HepG2 (cell line): ENCODE measurements at regions not wholly inside any gene's neighbourhood (a gene's known extent, or its start where the extent isn't known, plus 50 kb on each side); places are given as distances from the start of the nearest gene placed in this dataset.

ENCODE experiments used
- ATAC-seq: fragments of 200-7000 bp; cut with Tn5 transposase; 3 replicates; pipeline ENCODE4 v1.9.1; 2020; ENCODE audit warnings: mild to moderate bottlenecking, moderate library complexity
- BruUV-seq: library from RNA; stranded (reverse); fragments of 400-500 nt; replicated peaks from 2 replicates; lab custom pipeline; 2021; lab: Mats Ljungman, UMichigan
- CTCF ChIA-PET: fragments of 300-600 bp; formaldehyde crosslinking; extraction: SDS; loops from one replicate; lab custom pipeline; 2021; ENCODE audit warnings: low total read pairs, inconsistent platforms, low intra/inter-chr PET ratio; lab: Yijun Ruan, JAX
- POLR2A ChIA-PET: fragments of 350-600 bp; sonication (Branson Sonifier 250); formaldehyde crosslinking; loops from one replicate; lab custom pipeline; 2020; ENCODE audit warnings: antibody characterized with exemption, inconsistent platforms; lab: Yijun Ruan, JAX
- DNase-seq: peaks from one replicate; pipeline ENCODE4 v3.0.0-alpha.2; 2015; ENCODE audit warnings: low spot score
- FAIRE-seq: peaks from 3 replicates; lab custom pipeline; 2011; peaks lifted over from hg19 to GRCh38; lab: Jason Lieb, UNC
- H2AFZ ChIP-seq: one replicate; pipeline ENCODE4 v1.6.1; 2011; ENCODE audit warnings: low read length, inconsistent platforms
- H3K27ac ChIP-seq: fragments of 300-600 bp; 3 replicates; pipeline ENCODE4 v1.8.0; 2011; ENCODE audit warnings: mixed run types, mild to moderate bottlenecking, mixed read lengths, low read length, inconsistent platforms; ENCODE audit not compliant: insufficient read depth; ENCODE audit errors: extremely low read length
- H3K27me3 ChIP-seq, 2 experiments: fragments of 200-600 bp in 1 of 2; 2 replicates in 1 of 2; 3 replicates in 1 of 2; pipeline versions ENCODE4 v1.6.0 to v1.8.0; 2011; ENCODE audit warnings: low read length in 2 of 2, mild to moderate bottlenecking in 2 of 2, moderate library complexity in 2 of 2, inconsistent platforms in 1 of 2; ENCODE audit not compliant: insufficient read depth in 2 of 2, control insufficient read depth in 1 of 2
- H3K36me3 ChIP-seq, 2 experiments: fragments of 200-600 bp in 1 of 2; replicated peaks in 1 of 2; 2 replicates in 1 of 2; 3 replicates in 1 of 2; pipeline versions ENCODE4 v1.5.1 to v1.8.0; 2011; ENCODE audit warnings: low read length in 2 of 2, inconsistent platforms in 1 of 2; ENCODE audit not compliant: insufficient read depth in 2 of 2, control insufficient read depth in 1 of 2
- H3K4me1 ChIP-seq: 2 replicates; pipeline ENCODE4 v1.5.1; 2012; ENCODE audit warnings: low read length, inconsistent platforms; ENCODE audit not compliant: insufficient read depth
- H3K4me2 ChIP-seq: 2 replicates; pipeline ENCODE4 v1.6.0; 2011; ENCODE audit warnings: low read depth, low read length, inconsistent platforms
- H3K4me3 ChIP-seq, 3 experiments: fragments of 200-600 bp in 1 of 3; sonication (generic), shearing (Covaris generic) in 1 of 3; replicated peaks in 1 of 3; 2 replicates each; pipeline ENCODE4 v1.5.1; 2011 to 2016; ENCODE audit warnings: low read length in 3 of 3, inconsistent platforms in 2 of 3, low read depth in 2 of 3, mild to moderate bottlenecking in 2 of 3, control low read depth in 1 of 3, mixed read lengths in 1 of 3; ENCODE audit not compliant: insufficient read depth in 1 of 3
- H3K79me2 ChIP-seq: one replicate; pipeline ENCODE4 v1.6.1; 2011; ENCODE audit warnings: low read length, inconsistent platforms; ENCODE audit not compliant: insufficient read depth
- H3K9ac ChIP-seq: 2 replicates; pipeline ENCODE4 v1.6.0; 2011; ENCODE audit warnings: mild to moderate bottlenecking, low read depth, low read length, inconsistent platforms; ENCODE audit not compliant: insufficient read depth
- H3K9me3 ChIP-seq: 2 replicates; pipeline ENCODE4 v1.5.1; 2012; ENCODE audit warnings: mild to moderate bottlenecking, low read length
- H4K20me1 ChIP-seq: 2 replicates; pipeline ENCODE4 v1.6.0; 2011; ENCODE audit warnings: inconsistent platforms, mild to moderate bottlenecking, low read length, moderate library complexity; ENCODE audit not compliant: insufficient read depth
- ATRX ChIP-seq: sonication (generic); formaldehyde crosslinking; IDR thresholded peaks from 2 replicates; pipeline ENCODE4 v1.4.0; 2020; ENCODE audit warnings: missing genetic modification reagents, borderline replicate concordance
- CENPX ChIP-seq: sonication (generic); formaldehyde crosslinking; IDR thresholded peaks from 2 replicates; pipeline ENCODE4 v1.9.0; 2021; ENCODE audit warnings: mild to moderate bottlenecking, missing genetic modification reagents, moderate library complexity
- CHCHD3 ChIP-seq: sonication (generic); formaldehyde crosslinking; IDR thresholded peaks from 2 replicates; pipeline ENCODE4 v1.8.0; 2022; ENCODE audit warnings: mild to moderate bottlenecking, missing genetic modification reagents, moderate library complexity
- FOXK1 ChIP-seq: sonication (generic); formaldehyde crosslinking; IDR thresholded peaks from 2 replicates; pipeline ENCODE4 v1.4.0; 2020; ENCODE audit warnings: low read depth, missing genetic modification reagents, borderline replicate concordance
- GABPA ChIP-seq, 2 experiments: IDR thresholded peaks; 2 replicates each; pipeline ENCODE4 v1.6.1; 2011 to 2016; ENCODE audit warnings: low read depth in 2 of 2, low read length in 1 of 2, missing biosample characterization in 1 of 2, missing genetic modification characterization in 1 of 2
- KDM6A ChIP-seq: IDR thresholded peaks from 2 replicates; pipeline ENCODE4 v1.6.1; 2016; ENCODE audit warnings: low read depth
- KLF9 ChIP-seq: IDR thresholded peaks from 2 replicates; pipeline ENCODE4 v1.6.1; 2016; ENCODE audit warnings: low read depth
- LCORL ChIP-seq, 2 experiments: fragments of 450-650 bp in 1 of 2; sonication (generic) in 1 of 2; formaldehyde crosslinking in 1 of 2; IDR thresholded peaks; 2 replicates each; pipeline versions ENCODE4 v1.5.0 to v1.6.1; 2017 to 2020; ENCODE audit warnings: antibody characterized with exemption in 1 of 2, missing genetic modification reagents in 1 of 2
- MIER2 ChIP-seq: IDR thresholded peaks from 2 replicates; pipeline ENCODE4 v1.6.1; 2016; ENCODE audit warnings: missing biosample characterization, missing genetic modification reagents
- XRCC5 ChIP-seq: fragments of 200-400 bp; formaldehyde crosslinking; optimal IDR thresholded peaks from 2 replicates; pipeline ENCODE3; 2017; ENCODE audit warnings: mild to moderate bottlenecking, low read length
- ZKSCAN5 ChIP-seq: sonication (generic); formaldehyde crosslinking; IDR thresholded peaks from 2 replicates; pipeline ENCODE4 v1.5.1; 2020; ENCODE audit warnings: mild to moderate bottlenecking, missing genetic modification reagents
- ZNF138 ChIP-seq: sonication (generic); formaldehyde crosslinking; IDR thresholded peaks from 2 replicates; pipeline ENCODE4 v1.5.0; 2020; ENCODE audit warnings: mild to moderate bottlenecking, low read depth, missing genetic modification reagents
- ZNF180 ChIP-seq: sonication (generic); formaldehyde crosslinking; IDR thresholded peaks from 2 replicates; pipeline ENCODE4 v1.4.0; 2020; ENCODE audit warnings: low read depth, missing genetic modification reagents, borderline replicate concordance
- ZNF607 ChIP-seq: sonication (generic); formaldehyde crosslinking; IDR thresholded peaks from 2 replicates; pipeline ENCODE4 v1.5.1; 2020; ENCODE audit warnings: missing genetic modification reagents, mild to moderate bottlenecking, borderline replicate concordance
- ZNF644 ChIP-seq: IDR thresholded peaks from 2 replicates; pipeline ENCODE4 v1.6.1; 2016; ENCODE audit warnings: low read depth
- WGBS: methylation state at CpG from one replicate; pipeline ENCODE4 v1.1.6; 2017; ENCODE audit warnings: low lambda C conversion rate; 5-methylcytosine and 5-hydroxymethylcytosine counted together
- in situ Hi-C: cut with HindIII; loops from 2 replicates; pipeline ENCODE4 v1.10.0; 2017; ENCODE audit warnings: low pct_unique_long_range_greater_than_20kb; ENCODE audit not compliant: extremely low pct_ligation_motif_present
- intact Hi-C: fragments of 100-400 bp; cut with micrococcal nuclease; formaldehyde crosslinking; loops from one replicate; pipeline ENCODE4 v1.10.0; 2022; ENCODE audit not compliant: unreplicated experiment
- TF ChIP-seq, protein P1 (sequence below): sonication (generic); formaldehyde crosslinking; IDR thresholded peaks from 2 replicates; pipeline ENCODE4 v1.5.0; 2020; ENCODE audit warnings: mild to moderate bottlenecking, missing genetic modification reagents
- TF ChIP-seq, protein P2 (sequence below): IDR thresholded peaks from 2 replicates; pipeline ENCODE4 v1.6.1; 2016; ENCODE audit warnings: missing genetic modification reagents, missing compliant biosample characterization
- TF ChIP-seq, protein P3 (sequence below): sonication (generic); formaldehyde crosslinking; IDR thresholded peaks from 2 replicates; pipeline ENCODE4 v1.4.0; 2020; ENCODE audit warnings: low read depth, mild to moderate bottlenecking, missing genetic modification reagents

DNA sequence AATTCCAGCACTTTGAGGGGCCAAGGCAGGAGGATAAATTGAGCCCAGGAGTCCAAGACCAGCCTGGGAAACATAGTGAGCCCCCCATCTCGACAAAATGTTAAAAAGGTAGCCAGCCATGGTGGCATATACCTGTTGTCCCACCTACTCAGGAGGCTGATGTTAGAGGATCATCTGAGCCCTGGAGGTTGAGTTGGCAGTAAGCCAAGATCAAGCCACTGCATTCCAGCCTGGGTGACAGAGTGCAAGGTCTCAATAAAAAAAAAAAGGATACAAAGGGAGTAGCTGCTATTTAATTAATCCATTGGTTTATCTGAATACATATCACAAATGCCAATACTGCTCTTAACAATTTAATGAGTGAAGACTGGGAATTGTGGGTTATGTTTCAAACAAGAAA, 327.8 kb downstream of the CPS1 start:
- no peak for ATAC-seq
- no peaks in the 10 kb centered on the region for H3K79me2 ChIP-seq
- BruUV-seq: no TSS peak
- TF ChIP-seq GABPA (IDR thresholded peaks at IDR 0.05; ENCODE audit: low read depth, low read length): no peak
- no peak for TF ChIP-seq GABPA (CRISPR knock-in tag; IDR thresholded peaks at IDR 0.05; ENCODE audit: low read depth)
- peak; percentile 70 for TF ChIP-seq LCORL (IDR thresholded peaks at IDR 0.05)
- no peak for TF ChIP-seq LCORL (CRISPR knock-in tag; IDR thresholded peaks at IDR 0.05)
- TF ChIP-seq, protein P1, sequence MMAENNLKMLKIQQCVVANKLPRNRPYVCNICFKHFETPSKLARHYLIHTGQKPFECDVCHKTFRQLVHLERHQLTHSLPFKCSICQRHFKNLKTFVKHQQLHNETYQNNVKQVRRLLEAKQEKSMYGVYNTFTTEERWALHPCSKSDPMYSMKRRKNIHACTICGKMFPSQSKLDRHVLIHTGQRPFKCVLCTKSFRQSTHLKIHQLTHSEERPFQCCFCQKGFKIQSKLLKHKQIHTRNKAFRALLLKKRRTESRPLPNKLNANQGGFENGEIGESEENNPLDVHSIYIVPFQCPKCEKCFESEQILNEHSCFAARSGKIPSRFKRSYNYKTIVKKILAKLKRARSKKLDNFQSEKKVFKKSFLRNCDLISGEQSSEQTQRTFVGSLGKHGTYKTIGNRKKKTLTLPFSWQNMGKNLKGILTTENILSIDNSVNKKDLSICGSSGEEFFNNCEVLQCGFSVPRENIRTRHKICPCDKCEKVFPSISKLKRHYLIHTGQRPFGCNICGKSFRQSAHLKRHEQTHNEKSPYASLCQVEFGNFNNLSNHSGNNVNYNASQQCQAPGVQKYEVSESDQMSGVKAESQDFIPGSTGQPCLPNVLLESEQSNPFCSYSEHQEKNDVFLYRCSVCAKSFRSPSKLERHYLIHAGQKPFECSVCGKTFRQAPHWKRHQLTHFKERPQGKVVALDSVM (CRISPR knock-in tag): peak; percentile 46; the same call in 1 of the 2 replicates
- no peak overlapping the region for H3K4me2 ChIP-seq
- ChIA-PET POLR2A (no interaction called here), CTCF (no interaction called here)
- H4K20me1 ChIP-seq: no peaks in the 10 kb centered on the region
- intact Hi-C loops (no loop called here), in situ Hi-C loops (no loop called here)
- no peaks in the 10 kb centered on the region for H3K4me1 ChIP-seq
- H3K9me3 ChIP-seq: no peaks in the 10 kb centered on the region
- H3K4me3 ChIP-seq: no peak overlapping the region
- WGBS: 0% methylated on average over 1 of the region's 1 CpG
- no peak for FAIRE-seq
- no peak overlapping the region for H3K27ac ChIP-seq
- H3K9ac ChIP-seq: no peak overlapping the region
- H3K27me3 ChIP-seq: no peaks in the 10 kb centered on the region
- H2AFZ ChIP-seq: no peak overlapping the region
- no peak for DNase-seq
- H3K36me3 ChIP-seq: no peaks in the 10 kb centered on the region

DNA sequence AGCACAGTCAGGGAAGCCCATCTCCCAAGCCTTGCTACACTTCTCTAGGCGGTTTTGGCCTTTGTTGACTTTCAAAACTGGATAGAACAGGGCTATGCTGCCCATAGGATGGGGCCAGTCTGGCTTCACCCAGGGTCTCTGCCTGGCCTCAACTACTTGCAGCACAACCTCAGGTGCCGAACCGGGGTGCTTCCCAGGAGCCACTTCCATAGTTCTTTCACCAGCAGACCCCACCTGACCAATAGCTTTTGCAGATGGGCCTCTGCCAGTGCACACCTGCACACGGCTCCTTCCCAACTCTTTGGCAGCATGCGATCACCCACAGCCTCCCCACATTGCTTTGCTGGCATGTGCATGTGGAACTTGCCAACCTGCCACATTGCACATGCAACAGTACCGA, 331.6 kb downstream of the CPS1 start:
- Histone ChIP-seq H3K27me3 (no peaks in the 10 kb centered on the region; a peak in 1 of 5 replicates), H3K4me2 (no peak overlapping the region), H3K4me3 (no peak overlapping the region), H3K9ac (no peak overlapping the region), H2AFZ (no peak overlapping the region), H4K20me1 (no peaks in the 10 kb centered on the region), H3K79me2 (no peaks in the 10 kb centered on the region), H3K36me3 (no peaks in the 10 kb centered on the region), H3K4me1 (no peaks in the 10 kb centered on the region), H3K27ac (no peak overlapping the region), H3K9me3 (peaks cover 4% of the 10 kb centered on the region; the same call in 1 of the 2 replicates)
- intact Hi-C loops (no loop called here), in situ Hi-C loops (no loop called here)
- ChIA-PET CTCF (no interaction called here), POLR2A (interaction anchor here (0.7 kb wide), 1 partner anchor 8 kb away, joined by 4 read pairs; no protein-coding TSS in a partner anchor)
- no peak for FAIRE-seq
- no peak for ATAC-seq
- DNase-seq: no peak
- BruUV-seq: no TSS peak
- WGBS: 6% methylated on average over 3 of the region's 6 CpGs
- no peak for TF ChIP-seq XRCC5
- TF ChIP-seq ATRX: no peak
- no peak for TF ChIP-seq MIER2 (CRISPR knock-in tag)
- no peak for TF ChIP-seq FOXK1 (CRISPR knock-in tag)
- no peak for TF ChIP-seq ZKSCAN5 (CRISPR knock-in tag)
- TF ChIP-seq, protein P2, sequence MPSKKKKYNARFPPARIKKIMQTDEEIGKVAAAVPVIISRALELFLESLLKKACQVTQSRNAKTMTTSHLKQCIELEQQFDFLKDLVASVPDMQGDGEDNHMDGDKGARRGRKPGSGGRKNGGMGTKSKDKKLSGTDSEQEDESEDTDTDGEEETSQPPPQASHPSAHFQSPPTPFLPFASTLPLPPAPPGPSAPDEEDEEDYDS (CRISPR knock-in tag): no peak
- TF ChIP-seq KLF9 (CRISPR knock-in tag): no peak
- no peak for TF ChIP-seq ZNF607
- no peak for TF ChIP-seq CHCHD3 (CRISPR knock-in tag)
- TF ChIP-seq, protein P3, sequence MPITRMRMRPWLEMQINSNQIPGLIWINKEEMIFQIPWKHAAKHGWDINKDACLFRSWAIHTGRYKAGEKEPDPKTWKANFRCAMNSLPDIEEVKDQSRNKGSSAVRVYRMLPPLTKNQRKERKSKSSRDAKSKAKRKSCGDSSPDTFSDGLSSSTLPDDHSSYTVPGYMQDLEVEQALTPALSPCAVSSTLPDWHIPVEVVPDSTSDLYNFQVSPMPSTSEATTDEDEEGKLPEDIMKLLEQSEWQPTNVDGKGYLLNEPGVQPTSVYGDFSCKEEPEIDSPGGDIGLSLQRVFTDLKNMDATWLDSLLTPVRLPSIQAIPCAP (CRISPR knock-in tag): no peak
- no peak for TF ChIP-seq ZNF180
- no peak for TF ChIP-seq CENPX (CRISPR knock-in tag)
- no peak for TF ChIP-seq ZNF644 (CRISPR knock-in tag)
- no peak for TF ChIP-seq ZNF138 (CRISPR knock-in tag)
- no peak for TF ChIP-seq KDM6A
